Endothelial cell of umbilical vein (primary cell): ENCODE measurements at regions not wholly inside any gene's neighbourhood (a gene's known extent, or its start where the extent isn't known, plus 50 kb on each side); places are given as distances from the start of the nearest gene placed in this dataset.

Experiments used
- EZH2 ChIP-seq: IDR thresholded peaks from 2 replicates; pipeline ENCODE4 v1.6.1; 2012; ENCODE audit warnings: borderline replicate concordance, low read depth, mild to moderate bottlenecking, moderate library complexity, low read length, inconsistent platforms; ENCODE audit not compliant: severe bottlenecking
- FOS ChIP-seq: IDR thresholded peaks from 2 replicates; pipeline ENCODE4 v1.6.1; 2011; ENCODE audit warnings: mild to moderate bottlenecking, low read length, moderate library complexity, borderline replicate concordance; ENCODE audit not compliant: insufficient read depth
- JUN ChIP-seq: IDR thresholded peaks from 2 replicates; pipeline ENCODE4 v1.6.1; 2011; ENCODE audit warnings: borderline replicate concordance, low read depth; ENCODE audit not compliant: insufficient read length, insufficient read depth
- MYC ChIP-seq: IDR thresholded peaks from one replicate; pipeline ENCODE4 v1.6.1; 2011; ENCODE audit warnings: mild to moderate bottlenecking, low read depth, low read length
- POLR2A ChIP-seq: IDR thresholded peaks from 2 replicates; pipeline ENCODE4 v1.6.1; 2012; ENCODE audit warnings: low read depth, mild to moderate bottlenecking, control low read depth, low read length
- POLR2AphosphoS5 ChIP-seq: IDR thresholded peaks from 2 replicates; pipeline ENCODE4 v1.6.1; 2012; ENCODE audit warnings: low read depth, mild to moderate bottlenecking, control low read depth, low read length, moderate library complexity; ENCODE audit not compliant: insufficient read depth
- TF ChIP-seq, protein P1 (sequence below), 2 donors: IDR thresholded peaks; 1 replicate in 1 of 2; 2 replicates in 1 of 2; pipeline ENCODE4 v1.5.1; 2011; ENCODE audit warnings: low read length in 2 of 2, mild to moderate bottlenecking in 2 of 2, moderate library complexity in 2 of 2, control low read depth in 1 of 2, inconsistent platforms in 1 of 2, low read depth in 1 of 2; ENCODE audit not compliant: insufficient read depth in 1 of 2; ENCODE audit errors: extremely low read depth in 1 of 2
- TF ChIP-seq, protein P2 (sequence below): IDR thresholded peaks from 2 replicates; pipeline ENCODE4 v1.6.1; 2011; ENCODE audit not compliant: insufficient read depth, insufficient read length

DNA sequence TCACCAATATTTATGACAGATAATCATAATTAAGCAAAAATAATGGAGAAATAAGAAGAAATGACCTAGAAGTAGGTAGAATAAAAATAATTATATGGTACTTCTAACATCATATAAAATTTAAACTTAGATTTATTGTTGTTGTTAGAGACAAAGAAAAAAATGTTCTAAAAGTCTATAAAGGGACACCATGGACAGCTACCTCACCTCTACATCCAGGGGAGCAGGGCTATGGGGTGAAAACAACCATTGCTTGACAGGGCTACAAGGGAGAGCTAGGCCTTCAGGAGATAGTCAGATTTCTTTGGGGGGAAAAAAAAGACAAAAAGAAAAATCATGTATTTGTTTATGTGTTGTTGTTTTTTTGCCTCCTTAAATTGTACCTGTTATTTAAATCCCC lies 841.9 kb downstream of the VGLL3 start:
- TF ChIP-seq, protein P1, sequence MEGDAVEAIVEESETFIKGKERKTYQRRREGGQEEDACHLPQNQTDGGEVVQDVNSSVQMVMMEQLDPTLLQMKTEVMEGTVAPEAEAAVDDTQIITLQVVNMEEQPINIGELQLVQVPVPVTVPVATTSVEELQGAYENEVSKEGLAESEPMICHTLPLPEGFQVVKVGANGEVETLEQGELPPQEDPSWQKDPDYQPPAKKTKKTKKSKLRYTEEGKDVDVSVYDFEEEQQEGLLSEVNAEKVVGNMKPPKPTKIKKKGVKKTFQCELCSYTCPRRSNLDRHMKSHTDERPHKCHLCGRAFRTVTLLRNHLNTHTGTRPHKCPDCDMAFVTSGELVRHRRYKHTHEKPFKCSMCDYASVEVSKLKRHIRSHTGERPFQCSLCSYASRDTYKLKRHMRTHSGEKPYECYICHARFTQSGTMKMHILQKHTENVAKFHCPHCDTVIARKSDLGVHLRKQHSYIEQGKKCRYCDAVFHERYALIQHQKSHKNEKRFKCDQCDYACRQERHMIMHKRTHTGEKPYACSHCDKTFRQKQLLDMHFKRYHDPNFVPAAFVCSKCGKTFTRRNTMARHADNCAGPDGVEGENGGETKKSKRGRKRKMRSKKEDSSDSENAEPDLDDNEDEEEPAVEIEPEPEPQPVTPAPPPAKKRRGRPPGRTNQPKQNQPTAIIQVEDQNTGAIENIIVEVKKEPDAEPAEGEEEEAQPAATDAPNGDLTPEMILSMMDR (IDR thresholded peaks at IDR 0.05; ENCODE audit: extremely low read depth in 1 of 2, insufficient read depth in 1 of 2, low read depth in 1 of 2, low read length in 2 of 2), result no peak
- TF ChIP-seq POLR2AphosphoS5 (no peak), MYC (no peak), POLR2A (no peak), EZH2 (no peak), JUN (no peak), FOS (no peak)
- TF ChIP-seq, protein P2, sequence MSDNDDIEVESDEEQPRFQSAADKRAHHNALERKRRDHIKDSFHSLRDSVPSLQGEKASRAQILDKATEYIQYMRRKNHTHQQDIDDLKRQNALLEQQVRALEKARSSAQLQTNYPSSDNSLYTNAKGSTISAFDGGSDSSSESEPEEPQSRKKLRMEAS, result no peak
